HG03066 (cell line): ENCODE measurements at regions not wholly inside any gene's neighbourhood (a gene's known extent, or its start where the extent isn't known, plus 50 kb on each side); places are given as distances from the start of the nearest gene placed in this dataset.

ENCODE experiments used
- ATAC-seq: cut with Tn5 transposase; IDR thresholded peaks from one replicate; pipeline ENCODE4 v1.9.1; 2021; ENCODE audit warnings: low read depth; ENCODE audit not compliant: unreplicated experiment

GRCh38 chr14:97458661-97459579 lies 661.7 kb downstream of the VRK1 start:
- no peak for ATAC-seq

GRCh38 chr14:97462081-97462480 lies 664.9 kb downstream of the VRK1 start:
- ATAC-seq, result no peak

DNA sequence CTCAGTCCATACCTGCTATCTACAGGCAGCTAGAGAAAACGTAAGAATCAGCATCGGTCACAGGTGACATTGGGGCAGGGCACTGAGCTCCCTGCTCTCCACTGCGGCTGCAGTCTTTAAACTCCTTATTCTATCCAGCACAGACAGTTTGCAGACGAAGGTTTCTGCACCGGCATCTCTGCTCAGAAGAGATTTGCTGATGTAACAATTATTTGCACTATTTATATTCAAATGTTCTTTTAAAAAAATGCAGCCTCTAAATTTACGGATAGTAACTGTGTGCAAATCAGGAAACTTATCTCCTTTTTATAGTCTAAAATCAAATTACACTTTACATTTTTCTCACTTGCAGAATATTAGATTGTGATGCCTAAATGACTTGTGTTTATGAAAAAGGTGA lies 671.0 kb downstream of the VRK1 start:
- ATAC-seq, result no peak

GRCh38 chr14:97477353-97477752 lies 680.2 kb downstream of the VRK1 start:
- no peak for ATAC-seq

DNA sequence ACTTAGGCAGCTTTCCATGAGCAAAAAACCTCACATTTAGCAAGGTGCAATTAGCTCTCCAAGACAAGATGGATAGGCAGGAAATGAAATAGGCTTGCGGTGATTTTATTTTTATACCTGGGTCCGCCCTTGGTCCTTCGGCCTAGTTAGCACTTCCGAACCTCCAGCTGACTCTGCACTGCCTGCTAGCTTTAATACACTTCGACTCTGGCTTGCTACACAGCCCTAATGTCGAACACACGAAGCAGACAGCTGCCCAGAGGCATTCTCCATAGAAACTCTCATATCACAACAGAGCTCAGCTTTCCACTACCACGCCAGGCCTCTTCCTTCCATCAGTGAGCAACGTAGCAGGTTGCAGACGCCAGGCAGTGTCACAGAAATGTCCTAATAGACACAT lies 688.0 kb downstream of the VRK1 start:
- no peak for ATAC-seq

- ATAC-seq, result no peak
Measured at GRCh38 chr14:97486601-97487120, 689.5 kb downstream of the VRK1 start.

GRCh38 chr14:97489750-97490149 lies 692.6 kb downstream of the VRK1 start:
- no peak for ATAC-seq

DNA sequence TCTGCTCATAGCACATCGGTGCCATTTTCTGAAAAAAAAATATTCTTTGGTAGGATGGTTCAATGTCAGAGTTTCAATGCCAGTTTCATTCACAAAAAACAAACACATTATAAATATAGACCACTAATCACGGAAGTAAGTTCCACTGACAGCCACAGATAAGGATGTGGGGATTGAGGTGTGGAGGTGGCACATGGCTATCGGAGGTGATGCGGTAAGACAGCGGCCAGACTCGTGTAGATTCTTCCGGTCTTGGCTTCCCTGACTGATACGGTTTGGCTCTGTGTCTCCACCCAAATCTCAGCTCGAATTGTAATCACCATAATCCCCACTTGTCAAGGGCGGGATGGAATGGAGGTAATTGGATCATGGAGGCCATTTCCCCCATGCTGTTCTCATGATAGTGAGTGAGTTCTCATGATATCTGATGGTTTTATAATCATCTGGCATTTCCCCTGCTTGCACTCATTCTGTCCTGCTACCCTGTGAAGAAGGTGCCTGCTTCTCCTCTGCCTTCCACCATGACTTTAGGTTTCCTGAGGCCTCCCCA lies 693.4 kb downstream of the VRK1 start:
- no peak for ATAC-seq

GRCh38 chr14:97491697-97492096 lies 694.5 kb downstream of the VRK1 start:
- ATAC-seq, result no peak

DNA sequence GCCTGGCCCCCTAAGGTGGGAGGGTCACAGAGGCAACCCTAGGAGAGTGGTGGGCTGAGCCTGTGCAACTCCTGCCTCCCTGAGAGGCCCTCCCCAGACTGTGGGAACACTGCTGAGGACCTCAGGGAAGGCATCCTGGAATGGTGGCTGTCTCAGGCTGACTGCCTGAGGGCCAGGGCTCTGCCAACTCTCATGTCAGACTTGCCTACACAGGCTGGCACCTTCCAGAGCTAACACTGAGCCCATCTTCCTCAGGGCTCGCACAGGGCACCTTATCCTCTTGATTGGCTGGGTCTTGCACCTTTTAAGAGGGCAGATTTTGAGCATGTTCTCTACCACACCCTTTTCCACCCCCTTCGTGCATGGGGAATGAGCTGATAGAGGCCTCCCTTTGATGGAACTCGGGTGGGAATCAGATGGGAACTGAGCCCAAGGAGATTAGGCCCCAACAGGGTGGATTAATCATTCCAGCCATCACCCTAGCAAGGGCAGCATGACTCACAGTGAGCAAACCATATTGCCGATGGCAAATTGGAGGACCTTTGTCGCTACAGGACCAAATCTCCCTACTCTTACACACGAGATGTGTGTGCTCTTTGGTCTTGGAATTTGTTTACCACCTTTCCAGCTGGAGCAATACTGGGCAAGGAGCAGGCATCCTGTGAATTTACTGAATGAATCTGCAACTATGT lies 702.8 kb downstream of the VRK1 start:
- ATAC-seq, result no peak

GRCh38 chr14:97506626-97507025 lies 709.4 kb downstream of the VRK1 start:
- no peak for ATAC-seq

DNA sequence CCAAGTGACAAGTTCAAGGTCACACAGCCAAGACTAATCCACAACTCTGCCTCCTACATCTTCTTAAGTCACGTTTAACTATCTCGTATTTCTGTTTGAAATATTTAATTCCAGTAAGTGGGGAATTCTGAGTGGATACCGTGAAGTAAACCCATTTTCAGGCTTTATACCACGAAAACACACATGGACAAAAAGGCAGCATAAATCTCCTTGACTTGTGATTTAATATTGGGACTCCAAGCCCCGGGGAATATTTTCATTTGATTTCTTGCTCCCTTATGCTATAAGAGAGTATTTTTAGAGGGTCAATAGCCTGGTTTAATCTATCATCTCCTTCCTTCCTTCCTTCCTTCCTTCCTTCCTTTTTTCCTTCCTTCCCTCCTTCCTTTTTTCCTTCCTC lies 716.7 kb downstream of the VRK1 start:
- no peak for ATAC-seq

- ATAC-seq, result no peak
Measured at GRCh38 chr14:97517566-97518234, 720.5 kb downstream of the VRK1 start.

- no peak for ATAC-seq
Measured at GRCh38 chr14:97523936-97524335, 726.8 kb downstream of the VRK1 start.

DNA sequence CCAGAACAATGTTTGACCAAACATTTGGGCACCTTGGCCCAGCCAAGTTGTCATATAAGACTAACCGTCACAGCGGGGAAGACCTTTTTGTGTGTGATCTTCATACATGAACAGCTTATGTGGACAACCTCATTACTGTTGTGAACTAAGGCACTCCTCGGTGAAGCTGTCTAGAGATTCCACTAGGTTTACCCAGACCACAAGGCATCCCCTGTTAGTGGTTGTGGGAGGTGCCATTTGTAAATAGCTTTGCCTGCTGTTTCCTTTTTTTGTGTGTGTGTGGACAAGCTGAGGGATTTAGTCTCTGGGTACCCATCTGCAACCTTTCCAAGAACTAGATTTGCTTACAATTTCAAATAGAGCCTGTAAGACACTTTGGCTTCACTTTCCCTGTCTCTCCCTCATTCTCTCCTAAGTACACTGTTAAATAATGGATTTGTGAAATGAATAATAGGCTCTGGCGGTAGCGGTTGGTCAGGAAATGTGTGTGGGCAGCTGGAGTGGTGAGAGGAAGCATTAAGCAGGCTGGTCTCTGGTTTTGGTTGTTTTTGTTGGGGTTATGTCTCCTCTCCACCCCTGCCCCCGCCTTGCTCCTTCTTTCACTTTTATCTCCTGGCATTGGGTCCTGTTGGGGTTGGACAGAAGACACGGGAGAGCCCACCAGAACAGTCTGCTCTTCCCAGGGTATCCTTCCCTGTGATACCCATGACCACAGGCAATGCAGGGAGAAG lies 727.6 kb downstream of the VRK1 start:
- ATAC-seq, result no peak

GRCh38 chr14:97527993-97528392 lies 730.8 kb downstream of the VRK1 start:
- ATAC-seq, result no peak

DNA sequence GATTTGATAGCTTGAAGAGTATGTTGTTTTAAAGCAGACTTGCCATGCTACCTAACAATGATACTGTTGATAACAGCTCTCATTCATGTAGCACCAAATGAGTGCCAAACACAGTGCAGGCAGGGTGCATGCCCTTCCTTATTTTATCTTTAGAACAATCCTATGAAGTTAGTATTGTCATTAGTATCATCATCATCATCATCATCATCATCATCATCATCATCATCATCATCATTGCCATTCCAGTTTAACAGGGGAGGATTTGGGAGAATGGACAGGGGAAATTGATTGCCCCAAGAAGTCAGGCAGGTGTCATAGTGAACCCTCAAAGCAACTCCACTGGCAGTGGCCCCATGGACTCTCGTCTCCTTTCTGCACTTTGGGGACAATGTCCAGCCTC lies 734.9 kb downstream of the VRK1 start:
- ATAC-seq, result no peak

- ATAC-seq, result no peak
Measured at GRCh38 chr14:97536421-97536820, 739.2 kb downstream of the VRK1 start.

- no peak for ATAC-seq
Measured at GRCh38 chr14:97538749-97539410, 741.7 kb downstream of the VRK1 start.

DNA sequence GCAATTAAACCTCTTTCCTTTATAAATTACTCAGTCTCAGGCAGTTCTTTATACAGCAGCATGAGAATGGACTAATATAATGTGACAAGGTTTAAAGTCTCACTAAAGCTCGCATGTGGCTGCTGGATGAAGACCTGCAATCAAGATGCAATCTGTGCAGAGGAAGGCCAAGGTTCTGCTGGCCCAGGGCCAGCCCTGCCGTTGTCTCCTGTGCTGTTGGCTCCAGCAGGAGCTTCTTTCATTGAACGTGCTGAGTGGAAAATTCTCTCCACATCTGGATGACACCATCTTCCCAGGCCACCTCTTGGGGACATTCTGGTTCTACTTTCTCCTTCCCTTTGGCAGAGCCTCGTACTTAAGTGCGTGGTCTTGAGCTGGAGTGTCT lies 742.2 kb downstream of the VRK1 start:
- ATAC-seq, result no peak
